Prostate gland (tissue), 2 donors: ENCODE measurements at regions not wholly inside any gene's neighbourhood (a gene's known extent, or its start where the extent isn't known, plus 50 kb on each side); places are given as distances from the start of the nearest gene placed in this dataset.

ENCODE experiments used
- DNase-seq: peaks from one replicate; pipeline ENCODE4 v3.0.0-alpha.2; 2019; ENCODE audit warnings: low spot score
- H3K27ac ChIP-seq, 2 donors: fragments of 200-600 bp; sonication (generic); 2 replicates each; pipeline ENCODE4 v1.5.1; 2017 to 2019
- H3K27me3 ChIP-seq: fragments of 200-600 bp; sonication (generic); replicated peaks from 2 replicates; pipeline ENCODE4 v1.5.1; 2019; ENCODE audit not compliant: insufficient read depth
- H3K36me3 ChIP-seq, 2 donors: fragments of 200-600 bp; sonication (generic); 1 replicate in 1 of 2; 2 replicates in 1 of 2; pipeline versions ENCODE4 v1.5.1 to v1.8.1; 2017 to 2019
- H3K4me1 ChIP-seq: fragments of 200-600 bp; sonication (generic); replicated peaks from 2 replicates; pipeline ENCODE4 v1.5.1; 2019
- H3K4me3 ChIP-seq, 2 donors: fragments of 200-600 bp; sonication (generic); 2 replicates each; pipeline ENCODE4 v1.5.1; 2017 to 2019
- H3K9me3 ChIP-seq: fragments of 200-600 bp; sonication (generic); 2 replicates; pipeline ENCODE4 v1.5.1; 2017
- POLR2A ChIP-seq: fragments of 450-650 bp; IDR thresholded peaks from one replicate; pipeline ENCODE4 v1.6.1; 2016; ENCODE audit warnings: antibody characterized with exemption, mild to moderate bottlenecking
- POLR2AphosphoS5 ChIP-seq: sonication (generic); formaldehyde crosslinking; IDR thresholded peaks from one replicate; pipeline ENCODE4 v1.6.1; 2017; ENCODE audit warnings: antibody characterized with exemption
- WGBS: methylation state at CpG from one replicate; pipeline ENCODE4 v1.1.5; 2018; 5-methylcytosine and 5-hydroxymethylcytosine counted together
- intact Hi-C: fragments of 100-400 bp; cut with DNase I; formaldehyde crosslinking; loops from one replicate; pipeline ENCODE4 v1.14.2; 2022
- TF ChIP-seq, protein P1 (sequence below), 4 experiments: fragments of 200-600 bp in 2 of 4; fragments of 450-650 bp in 2 of 4; sonication (generic) in 2 of 4; IDR thresholded peaks; 1 replicate in 3 of 4; 2 replicates in 1 of 4; pipeline ENCODE4 v1.5.1; 2016 to 2019; ENCODE audit warnings: antibody characterized with exemption in 4 of 4, mild to moderate bottlenecking in 2 of 4, moderate library complexity in 2 of 4

DNA sequence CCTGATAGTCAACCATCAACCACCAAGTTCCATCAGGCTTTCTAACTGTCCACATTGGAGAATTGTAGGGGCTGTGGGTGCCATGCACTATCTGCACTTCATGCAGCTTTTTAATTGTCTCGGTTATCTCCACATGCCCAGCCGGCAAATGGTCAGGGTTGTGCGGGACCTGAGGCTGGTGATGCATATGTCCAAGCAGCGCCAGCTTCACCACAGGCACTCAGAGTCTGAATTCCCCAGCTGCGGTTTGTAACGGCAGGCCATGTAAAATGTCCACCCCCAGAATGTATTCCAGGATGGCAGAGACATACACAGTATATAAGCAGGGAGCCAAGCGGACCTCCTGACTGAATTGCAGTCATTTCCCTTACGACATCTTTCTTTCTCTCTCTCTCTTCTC, 435.6 kb downstream of the DYNC2H1 start:
- no peaks in the 10 kb centered on the region for H3K9me3 ChIP-seq
- intact Hi-C loops = no loop called here
- no peaks in the 10 kb centered on the region for H3K4me1 ChIP-seq
- 93% methylated on average over 8 of the region's 8 CpGs for WGBS
- no peak overlapping the region for H3K27ac ChIP-seq
- DNase-seq = no peak
- TF ChIP-seq POLR2AphosphoS5 = no peak
- TF ChIP-seq, protein P1, sequence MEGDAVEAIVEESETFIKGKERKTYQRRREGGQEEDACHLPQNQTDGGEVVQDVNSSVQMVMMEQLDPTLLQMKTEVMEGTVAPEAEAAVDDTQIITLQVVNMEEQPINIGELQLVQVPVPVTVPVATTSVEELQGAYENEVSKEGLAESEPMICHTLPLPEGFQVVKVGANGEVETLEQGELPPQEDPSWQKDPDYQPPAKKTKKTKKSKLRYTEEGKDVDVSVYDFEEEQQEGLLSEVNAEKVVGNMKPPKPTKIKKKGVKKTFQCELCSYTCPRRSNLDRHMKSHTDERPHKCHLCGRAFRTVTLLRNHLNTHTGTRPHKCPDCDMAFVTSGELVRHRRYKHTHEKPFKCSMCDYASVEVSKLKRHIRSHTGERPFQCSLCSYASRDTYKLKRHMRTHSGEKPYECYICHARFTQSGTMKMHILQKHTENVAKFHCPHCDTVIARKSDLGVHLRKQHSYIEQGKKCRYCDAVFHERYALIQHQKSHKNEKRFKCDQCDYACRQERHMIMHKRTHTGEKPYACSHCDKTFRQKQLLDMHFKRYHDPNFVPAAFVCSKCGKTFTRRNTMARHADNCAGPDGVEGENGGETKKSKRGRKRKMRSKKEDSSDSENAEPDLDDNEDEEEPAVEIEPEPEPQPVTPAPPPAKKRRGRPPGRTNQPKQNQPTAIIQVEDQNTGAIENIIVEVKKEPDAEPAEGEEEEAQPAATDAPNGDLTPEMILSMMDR (IDR thresholded peaks at IDR 0.05) = no peak
- no peaks in the 10 kb centered on the region for H3K27me3 ChIP-seq
- H3K4me3 ChIP-seq = no peak overlapping the region
- no peaks in the 10 kb centered on the region for H3K36me3 ChIP-seq

DNA sequence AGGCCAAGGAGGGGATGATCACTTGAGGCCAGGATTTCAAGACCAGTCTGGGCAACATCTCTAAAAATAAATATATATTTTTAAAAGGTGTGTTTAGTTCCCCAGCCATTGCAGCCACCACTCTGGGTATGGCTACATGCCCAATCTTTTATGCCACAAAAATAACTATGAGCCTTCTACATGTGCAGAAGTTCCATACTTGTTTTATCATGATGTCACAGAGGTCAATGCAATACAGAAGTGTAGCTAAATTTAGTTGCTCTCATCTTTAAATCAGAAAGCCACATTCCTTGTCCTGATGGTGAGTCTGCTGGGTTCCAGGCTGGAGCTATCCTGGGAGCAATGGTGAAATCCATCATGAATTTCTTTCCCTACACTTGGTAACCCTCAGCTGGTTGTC, 436.3 kb downstream of the DYNC2H1 start:
- Histone ChIP-seq H3K9me3 (no peaks in the 10 kb centered on the region), H3K27me3 (no peaks in the 10 kb centered on the region), H3K4me1 (no peaks in the 10 kb centered on the region), H3K36me3 (no peaks in the 10 kb centered on the region), H3K27ac (no peak overlapping the region), H3K4me3 (no peak overlapping the region)
- TF ChIP-seq POLR2AphosphoS5 (no peak), POLR2A (no peak)
- TF ChIP-seq, protein P1 (IDR thresholded peaks at IDR 0.05) = no peak
- DNase-seq = no peak
- intact Hi-C loops = no loop called here

DNA sequence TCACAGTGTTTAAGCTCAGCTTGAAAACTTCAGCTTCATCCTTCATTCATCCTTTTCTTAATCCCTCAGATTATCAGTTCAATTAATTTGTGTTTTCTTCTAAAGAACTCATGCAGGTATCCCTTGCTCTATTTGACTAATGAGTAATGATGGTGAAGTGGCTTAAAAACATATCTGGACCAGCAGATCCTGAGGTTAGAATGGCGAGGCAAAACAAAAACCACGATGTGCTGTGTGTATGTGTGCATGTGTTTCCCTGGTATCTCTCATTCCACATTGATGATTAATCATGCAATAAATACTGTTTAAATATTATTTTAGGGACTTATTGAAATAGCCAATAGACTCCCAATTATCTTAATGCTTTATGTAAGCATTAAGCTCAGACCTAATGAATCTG, 437.0 kb downstream of the DYNC2H1 start:
- DNase-seq = no peak
- Histone ChIP-seq H3K27ac (no peak overlapping the region), H3K36me3 (no peaks in the 10 kb centered on the region), H3K4me3 (no peak overlapping the region), H3K9me3 (no peaks in the 10 kb centered on the region), H3K4me1 (no peaks in the 10 kb centered on the region), H3K27me3 (no peaks in the 10 kb centered on the region)
- 79% methylated on average over 2 of the region's 2 CpGs for WGBS
- TF ChIP-seq POLR2A (no peak), POLR2AphosphoS5 (no peak)
- TF ChIP-seq, protein P1 (IDR thresholded peaks at IDR 0.05) = no peak
- intact Hi-C loops = no loop called here

DNA sequence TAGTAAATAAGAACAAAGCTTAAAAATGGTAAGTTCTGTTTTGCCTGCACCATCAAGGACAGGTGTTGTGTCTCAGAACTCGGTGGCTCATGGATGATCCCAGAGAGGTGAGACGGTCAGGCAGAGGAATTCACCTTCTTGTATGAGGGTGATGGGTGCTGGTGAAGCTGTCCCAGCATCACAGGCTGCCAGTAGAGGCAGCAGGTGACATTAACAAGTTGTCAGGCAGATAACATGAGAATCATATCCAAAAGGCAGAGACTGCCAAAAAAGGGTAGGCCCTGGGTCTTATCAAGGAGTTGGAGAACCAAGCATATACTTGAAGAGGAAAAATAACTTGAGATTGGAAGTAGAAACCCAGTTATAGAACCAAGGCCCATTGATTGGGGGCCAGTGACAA, 437.8 kb downstream of the DYNC2H1 start:
- no peak for TF ChIP-seq POLR2AphosphoS5
- TF ChIP-seq, protein P1 (IDR thresholded peaks at IDR 0.05) = no peak
- no peak for TF ChIP-seq POLR2A
- Histone ChIP-seq H3K36me3 (no peaks in the 10 kb centered on the region), H3K4me1 (no peaks in the 10 kb centered on the region), H3K27ac (no peak overlapping the region), H3K4me3 (no peak overlapping the region), H3K9me3 (no peaks in the 10 kb centered on the region), H3K27me3 (no peaks in the 10 kb centered on the region)
- WGBS = 80% methylated on average over 2 of the region's 2 CpGs
- no peak for DNase-seq
- intact Hi-C loops = no loop called here

DNA sequence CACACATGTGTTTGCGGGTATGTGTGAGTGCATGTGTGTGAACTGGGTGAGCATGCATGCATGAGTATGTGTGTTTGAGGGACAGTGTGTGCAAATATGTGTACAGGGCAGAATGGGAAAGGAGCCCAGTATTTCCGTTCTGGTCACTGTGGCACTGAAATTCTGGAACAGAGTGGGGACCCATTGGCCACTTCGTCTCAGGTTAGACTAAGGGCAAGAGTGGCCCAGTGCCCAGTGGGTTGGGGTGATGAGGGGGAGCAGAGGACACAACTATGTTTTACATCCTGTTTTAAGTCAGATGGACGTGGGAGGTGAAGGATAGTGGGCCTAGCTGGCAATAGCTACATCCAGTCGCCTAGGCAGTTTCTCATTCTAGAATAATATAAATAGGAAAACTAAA, 438.5 kb downstream of the DYNC2H1 start:
- TF ChIP-seq POLR2AphosphoS5 = no peak
- TF ChIP-seq, protein P1 (IDR thresholded peaks at IDR 0.05) = no peak
- no peak for TF ChIP-seq POLR2A
- intact Hi-C loops = no loop called here
- 81% methylated on average over 5 of the region's 5 CpGs for WGBS
- Histone ChIP-seq H3K4me3 (no peak overlapping the region), H3K27me3 (no peaks in the 10 kb centered on the region), H3K36me3 (no peaks in the 10 kb centered on the region), H3K9me3 (no peaks in the 10 kb centered on the region), H3K27ac (no peak overlapping the region), H3K4me1 (no peaks in the 10 kb centered on the region)
- no peak for DNase-seq
